ENCODE measurements at regions not wholly inside any gene's neighbourhood (a gene's known extent, or its start where the extent isn't known, plus 50 kb on each side); places are given as distances from the start of the nearest gene placed in this dataset.
A peak's percentile ranks its signal among the peaks of the same experiment; 100 is the strongest.
"Not testable (repeated sequence)": the region's sequence is repeated elsewhere in the genome, so short reads cannot be mapped to it uniquely, and the experiment has no call there.

- DNase-seq (ENCODE audit: low read depth) = not testable (repeated sequence)
Measured at GRCh38 chr16:29160171-29160570, 175.3 kb downstream of the LAT start.

GRCh38 chr16:29159603-29160002 is 174.8 kb downstream of the LAT start:
- not testable (repeated sequence) for DNase-seq (ENCODE audit: low read depth)

- DNase-seq (ENCODE audit: low read depth) = no peak
Measured at GRCh38 chr16:29158785-29159184, 173.9 kb downstream of the LAT start.

GRCh38 chr16:29158031-29158784 is 173.4 kb downstream of the LAT start:
- not testable (repeated sequence) for DNase-seq (ENCODE audit: low read depth)

- not testable (repeated sequence) for DNase-seq (ENCODE audit: low read depth)
Measured at GRCh38 chr16:29157051-29157923, 172.4 kb downstream of the LAT start.

GRCh38 chr16:29156511-29156910 is 171.7 kb downstream of the LAT start:
- no peak for DNase-seq (ENCODE audit: low read depth)

- not testable (repeated sequence) for DNase-seq (ENCODE audit: low read depth)
Measured at GRCh38 chr16:29155866-29156200, 171.0 kb downstream of the LAT start.

- not testable (repeated sequence) for DNase-seq (ENCODE audit: low read depth)
Measured at GRCh38 chr16:29155131-29155865, 170.4 kb downstream of the LAT start.

- DNase-seq (ENCODE audit: low read depth) = no peak
Measured at GRCh38 chr16:29154676-29155121, 169.8 kb downstream of the LAT start.

- DNase-seq (ENCODE audit: low read depth) = no peak
Measured at GRCh38 chr16:29154088-29154487, 169.2 kb downstream of the LAT start.

- not testable (repeated sequence) for DNase-seq (ENCODE audit: low read depth)
Measured at GRCh38 chr16:29153307-29153706, 168.5 kb downstream of the LAT start.

GRCh38 chr16:29152544-29153031 is 167.7 kb downstream of the LAT start:
- DNase-seq (ENCODE audit: low read depth) = not testable (repeated sequence)

- DNase-seq (ENCODE audit: low read depth) = no peak
Measured at GRCh38 chr16:29151317-29151716, 166.5 kb downstream of the LAT start.

- not testable (repeated sequence) for DNase-seq (ENCODE audit: low read depth)
Measured at GRCh38 chr16:29149912-29150311, 165.1 kb downstream of the LAT start.

GRCh38 chr16:29148867-29149272 is 164.0 kb downstream of the LAT start:
- peak; percentile 55 for DNase-seq (ENCODE audit: low read depth)

- no peak for DNase-seq (ENCODE audit: low read depth)
Measured at GRCh38 chr16:29148131-29148691, 163.4 kb downstream of the LAT start.

- DNase-seq (ENCODE audit: low read depth) = not testable (repeated sequence)
Measured at GRCh38 chr16:29147710-29148109, 162.9 kb downstream of the LAT start.

GRCh38 chr16:29146808-29147643 is 162.2 kb downstream of the LAT start:
- not testable (repeated sequence) for DNase-seq (ENCODE audit: low read depth)

GRCh38 chr16:29146266-29146665 is 161.4 kb downstream of the LAT start:
- DNase-seq (ENCODE audit: low read depth) = no peak

- not testable (repeated sequence) for DNase-seq (ENCODE audit: low read depth)
Measured at GRCh38 chr16:29145486-29146225, 160.8 kb downstream of the LAT start.
